ENCODE measurements at regions not wholly inside any gene's neighbourhood (a gene's known extent, or its start where the extent isn't known, plus 50 kb on each side); places are given as distances from the start of the nearest gene placed in this dataset.

DNA sequence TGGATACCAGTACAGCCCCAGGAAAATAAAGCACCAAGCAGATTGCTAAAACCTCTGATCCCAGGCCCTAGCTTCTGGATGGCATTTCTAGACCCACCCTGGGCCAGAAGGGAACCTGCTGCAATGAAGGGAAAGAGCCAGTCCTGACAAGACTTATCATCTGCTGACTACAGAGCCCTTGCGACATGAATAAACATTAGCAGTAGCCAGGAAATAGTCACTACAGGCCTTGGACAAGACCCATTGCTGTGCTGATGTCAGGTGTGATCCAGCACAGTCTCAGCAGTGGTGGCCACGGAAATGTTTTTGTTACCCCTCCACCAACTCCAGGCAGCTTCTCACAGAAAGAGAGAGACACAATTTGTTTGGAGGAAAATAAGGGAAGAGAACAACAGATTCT, 399.3 kb downstream of the HAO1 start:
- DNase-seq (ENCODE audit: low spot score) = no peak
- Histone ChIP-seq H3K27me3 (ENCODE audit: control insufficient read depth in 4 of 4, insufficient read depth in 4 of 4, low read length in 3 of 4) (no peaks in the 10 kb centered on the region), H3K9ac (ENCODE audit: low read depth in 1 of 2, low read length in 2 of 2) (no peak overlapping the region), H3K4me3 (ENCODE audit: low read depth in 1 of 3, low read length in 3 of 3) (no peak overlapping the region), H3K36me3 (ENCODE audit: control insufficient read depth in 4 of 4, insufficient read depth in 3 of 4, low read depth in 1 of 4, low read length in 3 of 4) (no peaks in the 10 kb centered on the region), H3K9me3 (ENCODE audit: control insufficient read depth in 4 of 4, low read length in 3 of 4) (peaks cover 0 to 4% (median 0%) of the 10 kb centered on the region in 4 donors), H3K4me1 (ENCODE audit: control insufficient read depth in 4 of 4, insufficient read depth in 4 of 4, low read length in 3 of 4) (peaks cover 0 to 15% (median 7%) of the 10 kb centered on the region in 4 donors), H3K27ac (ENCODE audit: low read depth in 1 of 2, low read length in 2 of 2) (peak overlapping the region in 1 of 2 donors; percentile 58)
- 35% methylated on average over 2 of the region's 2 CpGs for WGBS
- TF ChIP-seq JUND (IDR thresholded peaks at IDR 0.05) (peak in 1 of 2 donors; percentile 25), HNF4A (conservative IDR thresholded peaks at IDR 0.05) (peak; percentile 53 to 67), RXRA (IDR thresholded peaks at IDR 0.05) (peak in 1 of 2 donors; percentile 65), EGR1 (IDR thresholded peaks at IDR 0.05; ENCODE audit: low read depth in 2 of 2) (peak in 1 of 2 donors; percentile 43), RAD21 (IDR thresholded peaks at IDR 0.05) (peak; percentile 53 to 57), FOXA2 (IDR thresholded peaks at IDR 0.05) (peak; percentile 51), GABPA (IDR thresholded peaks at IDR 0.05 in 1 of 2, conservative IDR thresholded peaks at IDR 0.05 in 1 of 2) (peak in 1 of 2 donors; percentile 57), HNF4G (IDR thresholded peaks at IDR 0.05) (peak; percentile 26), FOXA1 (IDR thresholded peaks at IDR 0.05) (no peak), NR2F2 (IDR thresholded peaks at IDR 0.05) (no peak), YY1 (IDR thresholded peaks at IDR 0.05) (peak; percentile 71), TAF1 (conservative IDR thresholded peaks at IDR 0.05) (no peak), SP1 (IDR thresholded peaks at IDR 0.05) (peak; percentile 46)
- TF ChIP-seq, protein P1, sequence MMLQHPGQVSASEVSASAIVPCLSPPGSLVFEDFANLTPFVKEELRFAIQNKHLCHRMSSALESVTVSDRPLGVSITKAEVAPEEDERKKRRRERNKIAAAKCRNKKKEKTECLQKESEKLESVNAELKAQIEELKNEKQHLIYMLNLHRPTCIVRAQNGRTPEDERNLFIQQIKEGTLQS (IDR thresholded peaks at IDR 0.05) = no peak
- TF ChIP-seq, protein P2, sequence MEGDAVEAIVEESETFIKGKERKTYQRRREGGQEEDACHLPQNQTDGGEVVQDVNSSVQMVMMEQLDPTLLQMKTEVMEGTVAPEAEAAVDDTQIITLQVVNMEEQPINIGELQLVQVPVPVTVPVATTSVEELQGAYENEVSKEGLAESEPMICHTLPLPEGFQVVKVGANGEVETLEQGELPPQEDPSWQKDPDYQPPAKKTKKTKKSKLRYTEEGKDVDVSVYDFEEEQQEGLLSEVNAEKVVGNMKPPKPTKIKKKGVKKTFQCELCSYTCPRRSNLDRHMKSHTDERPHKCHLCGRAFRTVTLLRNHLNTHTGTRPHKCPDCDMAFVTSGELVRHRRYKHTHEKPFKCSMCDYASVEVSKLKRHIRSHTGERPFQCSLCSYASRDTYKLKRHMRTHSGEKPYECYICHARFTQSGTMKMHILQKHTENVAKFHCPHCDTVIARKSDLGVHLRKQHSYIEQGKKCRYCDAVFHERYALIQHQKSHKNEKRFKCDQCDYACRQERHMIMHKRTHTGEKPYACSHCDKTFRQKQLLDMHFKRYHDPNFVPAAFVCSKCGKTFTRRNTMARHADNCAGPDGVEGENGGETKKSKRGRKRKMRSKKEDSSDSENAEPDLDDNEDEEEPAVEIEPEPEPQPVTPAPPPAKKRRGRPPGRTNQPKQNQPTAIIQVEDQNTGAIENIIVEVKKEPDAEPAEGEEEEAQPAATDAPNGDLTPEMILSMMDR (IDR thresholded peaks at IDR 0.05; ENCODE audit: low read depth, low read length, missing input control) = no peak
- TF ChIP-seq, protein P3, sequence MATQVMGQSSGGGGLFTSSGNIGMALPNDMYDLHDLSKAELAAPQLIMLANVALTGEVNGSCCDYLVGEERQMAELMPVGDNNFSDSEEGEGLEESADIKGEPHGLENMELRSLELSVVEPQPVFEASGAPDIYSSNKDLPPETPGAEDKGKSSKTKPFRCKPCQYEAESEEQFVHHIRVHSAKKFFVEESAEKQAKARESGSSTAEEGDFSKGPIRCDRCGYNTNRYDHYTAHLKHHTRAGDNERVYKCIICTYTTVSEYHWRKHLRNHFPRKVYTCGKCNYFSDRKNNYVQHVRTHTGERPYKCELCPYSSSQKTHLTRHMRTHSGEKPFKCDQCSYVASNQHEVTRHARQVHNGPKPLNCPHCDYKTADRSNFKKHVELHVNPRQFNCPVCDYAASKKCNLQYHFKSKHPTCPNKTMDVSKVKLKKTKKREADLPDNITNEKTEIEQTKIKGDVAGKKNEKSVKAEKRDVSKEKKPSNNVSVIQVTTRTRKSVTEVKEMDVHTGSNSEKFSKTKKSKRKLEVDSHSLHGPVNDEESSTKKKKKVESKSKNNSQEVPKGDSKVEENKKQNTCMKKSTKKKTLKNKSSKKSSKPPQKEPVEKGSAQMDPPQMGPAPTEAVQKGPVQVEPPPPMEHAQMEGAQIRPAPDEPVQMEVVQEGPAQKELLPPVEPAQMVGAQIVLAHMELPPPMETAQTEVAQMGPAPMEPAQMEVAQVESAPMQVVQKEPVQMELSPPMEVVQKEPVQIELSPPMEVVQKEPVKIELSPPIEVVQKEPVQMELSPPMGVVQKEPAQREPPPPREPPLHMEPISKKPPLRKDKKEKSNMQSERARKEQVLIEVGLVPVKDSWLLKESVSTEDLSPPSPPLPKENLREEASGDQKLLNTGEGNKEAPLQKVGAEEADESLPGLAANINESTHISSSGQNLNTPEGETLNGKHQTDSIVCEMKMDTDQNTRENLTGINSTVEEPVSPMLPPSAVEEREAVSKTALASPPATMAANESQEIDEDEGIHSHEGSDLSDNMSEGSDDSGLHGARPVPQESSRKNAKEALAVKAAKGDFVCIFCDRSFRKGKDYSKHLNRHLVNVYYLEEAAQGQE (IDR thresholded peaks at IDR 0.05) = peak; percentile 52
- TF ChIP-seq, protein P4, sequence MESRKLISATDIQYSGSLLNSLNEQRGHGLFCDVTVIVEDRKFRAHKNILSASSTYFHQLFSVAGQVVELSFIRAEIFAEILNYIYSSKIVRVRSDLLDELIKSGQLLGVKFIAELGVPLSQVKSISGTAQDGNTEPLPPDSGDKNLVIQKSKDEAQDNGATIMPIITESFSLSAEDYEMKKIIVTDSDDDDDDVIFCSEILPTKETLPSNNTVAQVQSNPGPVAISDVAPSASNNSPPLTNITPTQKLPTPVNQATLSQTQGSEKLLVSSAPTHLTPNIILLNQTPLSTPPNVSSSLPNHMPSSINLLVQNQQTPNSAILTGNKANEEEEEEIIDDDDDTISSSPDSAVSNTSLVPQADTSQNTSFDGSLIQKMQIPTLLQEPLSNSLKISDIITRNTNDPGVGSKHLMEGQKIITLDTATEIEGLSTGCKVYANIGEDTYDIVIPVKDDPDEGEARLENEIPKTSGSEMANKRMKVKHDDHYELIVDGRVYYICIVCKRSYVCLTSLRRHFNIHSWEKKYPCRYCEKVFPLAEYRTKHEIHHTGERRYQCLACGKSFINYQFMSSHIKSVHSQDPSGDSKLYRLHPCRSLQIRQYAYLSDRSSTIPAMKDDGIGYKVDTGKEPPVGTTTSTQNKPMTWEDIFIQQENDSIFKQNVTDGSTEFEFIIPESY (IDR thresholded peaks at IDR 0.05) = peak; percentile 19
- TF ChIP-seq, protein P5, sequence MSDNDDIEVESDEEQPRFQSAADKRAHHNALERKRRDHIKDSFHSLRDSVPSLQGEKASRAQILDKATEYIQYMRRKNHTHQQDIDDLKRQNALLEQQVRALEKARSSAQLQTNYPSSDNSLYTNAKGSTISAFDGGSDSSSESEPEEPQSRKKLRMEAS (IDR thresholded peaks at IDR 0.05) = peak; percentile 63

All from liver (tissue), 8 donors.